ENCODE measurements at regions not wholly inside any gene's neighbourhood (a gene's known extent, or its start where the extent isn't known, plus 50 kb on each side); places are given as distances from the start of the nearest gene placed in this dataset.
"Not testable (repeated sequence)": the region's sequence is repeated elsewhere in the genome, so short reads cannot be mapped to it uniquely, and the experiment has no call there.

DNA sequence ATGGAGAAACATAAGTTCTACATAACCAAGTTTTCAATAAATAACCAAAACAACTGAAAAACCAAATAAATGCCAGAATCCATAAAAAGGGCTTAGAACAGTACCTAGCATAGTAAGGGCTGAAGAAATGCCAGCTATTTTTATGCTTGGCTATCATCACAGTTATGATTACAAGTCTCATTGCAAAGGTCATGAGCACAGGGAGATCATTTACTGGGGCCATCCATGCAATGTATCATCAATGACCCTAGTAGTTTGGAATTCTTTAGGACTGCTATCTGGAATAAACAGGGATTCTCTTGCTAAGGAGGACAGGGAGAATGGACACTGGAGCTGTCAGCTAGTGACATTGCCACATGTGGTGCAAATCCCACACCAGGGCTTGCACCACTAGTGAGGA lies 92.5 kb upstream of the NAP1L1 start:
- DNase-seq: no peak

DNA sequence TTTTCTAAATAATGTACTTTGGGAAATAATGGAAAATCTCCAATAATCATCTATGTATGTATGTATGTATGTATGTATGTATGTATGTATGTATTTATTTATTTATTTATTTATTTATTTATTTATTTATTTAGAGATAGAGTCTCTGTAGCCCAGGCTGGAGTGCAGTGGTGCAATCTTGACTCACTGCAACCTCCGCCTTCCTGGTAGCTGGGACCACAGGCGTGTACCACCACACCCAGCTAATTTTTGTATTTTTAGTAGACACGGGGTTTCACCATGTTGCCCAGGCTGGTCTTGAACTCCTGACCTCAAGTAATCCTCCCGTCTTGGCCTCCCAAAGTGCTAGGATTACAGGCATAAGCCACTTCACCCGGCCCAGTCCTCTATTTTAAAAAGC lies 91.5 kb upstream of the NAP1L1 start:
- not testable (repeated sequence) for DNase-seq

- no peak for DNase-seq
Observed at GRCh38 chr12:76173756-76174155, 89.3 kb upstream of the NAP1L1 start.

DNA sequence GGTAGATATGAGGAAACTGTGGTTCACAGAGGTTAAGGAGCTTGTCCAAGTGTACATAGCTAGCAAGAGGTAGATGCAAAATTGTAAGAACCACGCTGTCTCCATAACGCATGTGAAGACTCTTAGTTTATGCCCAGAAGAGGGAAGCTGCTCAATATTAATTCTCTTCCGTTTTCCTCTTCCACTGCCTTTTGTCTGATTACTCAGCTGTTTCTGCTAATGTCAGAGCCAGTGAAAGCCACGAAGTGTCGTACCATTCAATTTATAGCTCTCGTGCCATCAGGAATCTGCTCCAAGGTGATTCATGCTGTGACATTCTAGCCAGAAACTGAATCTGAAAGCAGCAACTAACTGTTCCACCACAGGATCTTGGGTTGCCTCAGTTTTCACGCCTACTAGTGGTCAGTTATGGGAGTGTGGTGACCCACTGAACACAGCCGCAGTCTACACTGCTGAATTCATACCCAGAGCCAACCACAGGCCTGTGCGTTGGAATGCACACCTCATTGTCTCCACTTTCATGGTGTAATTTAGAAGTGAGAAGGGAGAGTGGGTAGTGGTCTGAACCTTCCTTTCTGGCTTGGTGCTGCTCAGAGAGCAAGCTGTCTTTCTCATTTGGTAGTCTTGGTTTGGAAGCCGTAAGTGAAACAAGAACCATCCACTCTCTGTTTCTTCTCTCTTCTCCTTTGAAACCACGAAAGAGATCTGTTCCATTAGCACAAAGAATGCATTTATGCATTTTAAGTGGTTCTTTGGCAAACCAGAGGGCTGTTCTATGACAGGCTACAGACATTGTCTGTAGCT lies 74.2 kb upstream of the NAP1L1 start:
- DNase-seq: peak; percentile 87

DNA sequence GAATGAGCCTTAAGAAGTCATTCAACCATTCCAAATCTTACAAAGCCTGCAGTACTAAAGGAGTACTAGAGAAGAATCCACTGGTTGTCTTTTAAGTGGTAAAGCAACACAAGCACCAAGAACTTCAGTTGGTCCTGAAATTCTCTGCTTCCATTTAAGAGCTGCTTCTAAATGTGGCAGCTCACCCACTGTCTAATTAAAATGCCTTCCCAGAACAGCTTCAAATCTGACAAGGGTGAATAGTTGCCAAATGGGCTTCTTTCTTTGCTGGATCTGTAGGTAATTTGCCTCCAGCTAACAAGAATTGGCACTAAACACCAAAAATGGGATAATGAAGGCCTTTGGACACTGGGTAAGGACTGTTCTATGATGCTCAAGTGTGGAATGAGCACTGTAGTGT lies 72.2 kb upstream of the NAP1L1 start:
- DNase-seq: no peak

- DNase-seq: no peak
Observed at GRCh38 chr12:76156314-76156713, 71.8 kb upstream of the NAP1L1 start.

DNA sequence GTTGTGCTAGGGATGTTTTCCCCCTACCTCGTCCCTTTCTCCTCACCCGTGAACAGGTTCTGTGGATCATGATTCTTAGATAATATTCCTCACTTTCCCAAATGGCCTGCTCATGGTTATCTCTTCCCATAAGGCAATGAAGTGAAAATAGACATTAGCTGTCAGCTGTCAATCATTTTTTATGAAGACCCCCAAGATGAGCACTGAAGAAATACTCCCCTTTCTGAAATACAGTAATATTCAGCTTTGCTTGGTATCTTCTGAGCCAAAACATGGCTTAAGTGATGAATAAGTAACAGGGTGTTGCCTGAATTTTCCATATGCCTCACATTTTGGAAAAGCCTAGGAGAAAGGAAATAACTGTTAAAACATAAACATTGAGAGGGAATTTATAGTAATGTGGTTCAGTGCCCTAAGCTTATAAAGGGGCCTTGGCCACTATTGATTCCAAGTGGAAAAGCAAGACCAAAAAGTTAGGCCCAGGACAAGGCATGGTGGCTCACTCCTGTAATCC lies 70.7 kb upstream of the NAP1L1 start:
- no peak for DNase-seq

- no peak for DNase-seq
Observed at GRCh38 chr12:76153616-76154015, 69.1 kb upstream of the NAP1L1 start.

- no peak for DNase-seq
Observed at GRCh38 chr12:76152181-76152807, 67.8 kb upstream of the NAP1L1 start.

DNA sequence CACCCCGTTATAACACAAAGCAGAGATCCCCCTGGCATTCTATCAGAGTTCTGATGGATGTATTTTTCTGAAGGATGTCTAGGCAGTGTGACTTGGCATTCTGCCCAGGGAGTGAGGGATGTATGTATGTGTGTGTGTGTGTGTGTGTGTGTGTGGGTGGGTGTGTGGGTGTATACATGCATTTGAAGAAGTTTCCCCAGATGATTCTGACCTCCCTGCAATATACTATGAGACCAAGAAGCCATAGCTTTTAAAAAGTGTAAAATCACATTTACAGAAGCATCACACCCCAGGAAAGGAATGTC lies 59.7 kb upstream of the NAP1L1 start:
- peak; percentile 66 for DNase-seq

- DNase-seq: no peak
Observed at GRCh38 chr12:76143343-76144244, 59.1 kb upstream of the NAP1L1 start.

- no peak for DNase-seq
Observed at GRCh38 chr12:76142305-76142704, 57.8 kb upstream of the NAP1L1 start.

- no peak for DNase-seq
Observed at GRCh38 chr12:76138656-76139055, 54.2 kb upstream of the NAP1L1 start.

DNA sequence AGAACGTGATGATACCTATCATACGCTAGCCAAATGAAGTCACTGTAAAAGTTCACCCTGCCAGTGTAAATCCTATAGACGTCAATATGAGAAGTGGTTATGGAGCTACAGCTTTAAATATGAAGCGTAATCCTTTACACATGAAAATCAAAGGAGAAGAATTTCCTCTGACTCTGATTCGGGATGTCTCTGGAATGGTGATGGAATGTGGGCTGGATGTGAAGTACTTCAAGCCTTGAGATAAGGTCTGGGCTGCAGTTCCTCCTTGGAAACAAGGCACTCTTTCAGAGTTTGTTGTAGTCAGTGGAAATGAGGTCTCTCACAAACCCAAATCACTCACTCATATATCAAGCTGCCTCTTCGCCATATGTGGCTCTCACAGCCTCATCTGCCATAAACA lies 53.1 kb upstream of the NAP1L1 start:
- peak; percentile 90 for DNase-seq

GRCh38 chr12:76135456-76135855 lies 51.0 kb upstream of the NAP1L1 start:
- no peak for DNase-seq
